ENCODE measurements at regions not wholly inside any gene's neighbourhood (a gene's known extent, or its start where the extent isn't known, plus 50 kb on each side); places are given as distances from the start of the nearest gene placed in this dataset.
A peak's percentile ranks its signal among the peaks of the same experiment; 100 is the strongest.

- DNase-seq (ENCODE audit: low spot score): no peak
Measured at GRCh38 chr1:17904290-17904689, 149.2 kb downstream of the ACTL8 start.

DNA sequence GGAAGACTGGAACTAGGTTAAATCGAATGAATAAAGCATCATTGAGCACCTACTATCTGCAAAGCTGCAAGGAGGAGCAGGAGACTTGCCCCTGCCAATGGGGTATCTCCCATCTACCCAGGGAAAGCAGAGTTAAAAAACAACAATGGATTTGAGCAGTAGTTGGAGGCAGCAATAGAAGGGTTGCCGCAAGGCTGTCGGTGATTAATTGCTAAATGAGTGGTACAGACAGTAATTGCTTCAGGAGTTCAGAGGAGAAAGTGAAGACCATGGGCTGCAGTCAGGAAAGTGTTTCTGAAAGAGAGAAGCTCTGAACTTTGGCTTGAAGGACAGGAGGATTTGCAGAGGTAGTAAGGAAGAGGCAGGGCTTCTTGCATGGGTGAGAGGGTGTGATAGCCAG is 152.9 kb downstream of the ACTL8 start:
- DNase-seq (ENCODE audit: low spot score): no peak

GRCh38 chr1:17908945-17909344 is 153.8 kb downstream of the ACTL8 start:
- DNase-seq (ENCODE audit: low spot score): no peak

DNA sequence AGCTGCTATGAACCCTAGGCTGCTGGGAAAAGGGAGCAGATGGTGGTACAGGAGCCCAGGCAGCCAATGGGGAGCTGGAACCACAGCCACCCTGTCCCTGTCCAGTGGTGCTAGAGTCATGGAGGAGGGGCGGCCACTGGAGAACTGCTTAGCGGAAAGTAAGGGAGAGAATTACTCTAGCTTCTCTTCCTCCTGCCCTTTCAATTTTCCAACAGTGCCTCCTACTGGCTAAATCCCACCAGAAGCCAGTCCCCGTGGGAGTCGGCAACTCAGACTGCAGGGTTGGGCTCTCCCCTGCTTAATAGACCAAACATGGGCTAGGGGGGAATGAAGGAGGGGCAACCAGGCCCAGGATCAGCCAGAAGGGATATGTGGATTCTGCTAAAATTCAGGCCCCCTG is 154.5 kb downstream of the ACTL8 start:
- DNase-seq (ENCODE audit: low spot score): no peak

DNA sequence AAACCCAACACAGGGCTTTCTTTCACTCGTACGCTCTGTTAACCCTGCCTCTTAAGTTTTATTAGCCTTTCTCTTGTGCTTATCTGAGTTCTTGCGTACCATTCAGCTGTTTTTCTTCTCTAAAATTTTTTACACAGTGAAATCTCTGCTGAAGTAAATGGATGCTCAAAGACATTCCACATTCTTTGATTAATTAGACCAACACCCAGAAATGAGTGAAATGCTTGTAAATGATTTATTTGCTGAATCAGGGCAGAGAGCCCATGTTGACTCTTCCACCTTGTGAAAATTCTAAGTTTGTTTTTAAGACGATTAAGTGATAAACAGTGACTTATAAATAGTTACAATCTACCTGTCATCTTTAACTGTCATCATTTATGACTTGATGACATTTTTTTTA is 156.7 kb downstream of the ACTL8 start:
- no peak for DNase-seq (ENCODE audit: low spot score)

GRCh38 chr1:17912491-17912890 is 157.4 kb downstream of the ACTL8 start:
- no peak for DNase-seq (ENCODE audit: low spot score)

GRCh38 chr1:17913326-17914115 is 158.4 kb downstream of the ACTL8 start:
- no peak for DNase-seq (ENCODE audit: low spot score)

DNA sequence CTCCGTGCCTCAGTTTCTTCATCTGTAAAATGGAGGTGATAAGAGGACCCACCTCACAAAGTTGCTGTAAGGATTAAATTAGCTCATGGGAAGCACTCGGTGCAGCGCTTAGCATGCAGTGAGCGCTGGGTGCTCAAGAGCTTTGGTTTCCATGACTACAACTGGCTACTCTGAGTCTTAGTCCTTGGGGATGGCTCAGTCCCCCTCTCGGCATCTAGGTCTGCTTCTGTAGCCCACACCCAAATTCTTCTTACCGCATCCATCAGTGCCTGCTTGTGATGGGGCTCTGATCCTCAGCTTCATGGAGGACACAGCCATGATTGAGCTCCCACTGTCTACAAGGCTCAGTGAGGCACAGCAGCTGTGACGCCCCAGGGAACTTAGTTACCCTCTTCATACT is 159.0 kb downstream of the ACTL8 start:
- no peak for DNase-seq (ENCODE audit: low spot score)

DNA sequence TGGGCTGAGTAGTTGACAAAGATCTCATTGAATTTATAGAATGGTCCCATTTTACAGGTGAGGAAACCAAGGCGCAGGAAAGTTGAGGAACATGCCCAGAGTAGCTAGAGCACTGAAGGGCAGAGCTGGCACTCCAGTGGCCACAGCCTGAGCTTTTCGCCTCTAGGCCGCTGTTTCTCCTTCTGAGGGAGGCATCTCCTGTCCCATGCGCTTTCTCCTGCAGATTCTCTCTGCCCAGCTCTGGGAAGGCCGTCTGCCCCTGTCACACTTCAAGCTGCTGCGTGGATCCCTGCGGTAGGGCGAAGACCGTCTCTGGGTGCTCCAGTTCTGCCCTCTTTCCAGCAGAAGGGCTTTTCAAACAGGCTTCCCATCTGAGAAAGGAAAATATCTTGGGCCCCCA is 159.9 kb downstream of the ACTL8 start:
- no peak for DNase-seq (ENCODE audit: low spot score)

- no peak for DNase-seq (ENCODE audit: low spot score)
Measured at GRCh38 chr1:17915511-17916197, 160.5 kb downstream of the ACTL8 start.

DNA sequence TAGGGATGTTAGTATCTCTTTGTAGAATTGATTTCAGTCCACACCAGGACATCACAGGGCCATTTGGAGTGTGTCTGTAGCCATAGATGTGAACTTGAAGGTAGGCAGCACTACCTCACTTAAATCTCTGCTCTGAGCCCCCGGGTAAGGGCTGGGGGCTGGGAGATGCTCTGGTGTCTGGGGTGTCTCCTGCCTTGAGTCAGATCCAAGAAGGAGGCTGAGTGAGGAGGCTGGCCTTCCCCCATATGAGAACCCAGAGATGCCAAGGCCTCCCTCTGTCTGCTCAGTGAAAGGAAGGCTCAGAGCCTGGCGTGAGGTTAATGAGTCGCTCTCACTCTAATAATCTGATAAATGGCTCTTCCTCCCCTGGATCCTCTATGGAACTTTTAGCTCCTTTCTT is 161.6 kb downstream of the ACTL8 start:
- no peak for DNase-seq (ENCODE audit: low spot score)

DNA sequence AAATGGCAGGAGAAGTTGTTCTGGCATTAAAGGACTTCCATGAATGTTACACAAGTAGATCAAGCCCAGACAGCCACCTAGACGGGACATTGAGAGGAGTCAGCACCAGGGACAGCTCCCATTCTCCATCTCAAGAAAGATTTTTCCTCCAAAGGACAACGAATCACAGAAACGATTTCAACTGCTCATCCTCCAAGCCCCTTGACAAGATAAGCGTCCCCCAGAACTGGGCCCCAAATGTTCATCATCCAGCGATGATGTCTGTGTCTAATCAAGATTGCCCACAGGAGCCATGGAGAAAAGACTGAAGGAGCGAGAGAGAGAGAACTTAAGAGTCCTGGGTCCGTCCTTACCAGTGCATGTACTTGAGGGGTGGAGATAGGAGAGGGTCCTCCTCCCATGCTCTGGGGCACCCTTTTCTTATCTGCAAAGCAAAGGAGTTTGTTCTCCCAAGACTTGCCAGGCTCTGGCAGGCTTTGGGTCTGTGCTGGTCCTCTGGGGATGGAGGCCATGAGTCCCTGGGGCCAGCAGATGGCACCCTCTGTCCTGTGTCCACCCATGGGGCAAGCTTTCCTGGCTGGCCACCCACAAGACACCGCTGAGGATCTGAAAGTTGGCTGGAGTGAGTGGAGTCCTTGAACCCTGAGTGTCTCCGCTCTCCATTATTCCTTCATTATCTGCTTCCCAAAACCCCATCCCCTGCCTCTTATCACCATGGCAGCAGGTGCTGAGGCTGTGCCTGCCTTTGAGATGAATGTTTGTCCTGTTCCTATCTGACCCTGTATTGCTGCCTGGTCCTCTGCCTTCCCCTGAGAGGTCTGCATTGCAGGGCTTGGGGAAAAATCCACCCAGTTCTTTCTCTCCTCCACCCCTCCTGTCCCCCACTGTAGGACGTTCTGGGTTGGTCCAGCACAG is 164.6 kb downstream of the ACTL8 start:
- DNase-seq (ENCODE audit: low spot score): peak; percentile 73

DNA sequence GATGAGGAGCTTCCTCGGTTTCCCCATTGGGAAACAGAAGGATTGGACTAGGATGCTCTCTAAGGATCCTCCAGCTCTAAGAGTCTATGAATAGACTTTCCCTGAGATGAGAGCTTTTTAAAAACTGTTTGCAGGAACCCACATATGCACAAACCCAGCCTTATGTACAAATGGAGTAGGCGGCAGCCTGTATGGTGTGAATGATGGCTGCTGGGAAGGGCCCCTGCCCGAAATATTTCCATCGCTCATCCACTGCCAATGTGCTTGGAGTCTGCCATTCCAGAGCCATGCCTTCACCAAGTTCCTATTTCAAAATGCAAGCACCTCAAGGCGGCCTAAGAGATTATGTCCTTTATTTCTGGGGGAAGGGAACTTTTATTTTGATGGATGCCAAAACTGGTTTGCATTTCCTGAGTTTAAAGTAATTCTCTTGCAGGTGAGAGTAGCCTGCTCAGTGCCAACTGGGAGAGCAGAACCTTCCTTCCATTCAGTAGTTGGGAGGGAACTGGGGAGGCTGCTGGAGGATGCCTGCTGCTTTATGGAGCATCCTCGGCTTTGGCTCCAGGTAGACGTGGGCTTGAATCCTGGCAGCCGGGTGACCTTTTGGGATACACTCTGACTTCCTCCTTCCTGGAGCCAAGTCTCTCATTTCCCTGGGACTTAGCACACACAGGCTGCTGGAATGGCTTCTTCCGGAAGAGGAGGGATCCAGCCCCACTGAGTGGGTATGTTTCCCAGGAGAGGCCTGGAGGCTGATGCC is 165.9 kb downstream of the ACTL8 start:
- no peak for DNase-seq (ENCODE audit: low spot score)

DNA sequence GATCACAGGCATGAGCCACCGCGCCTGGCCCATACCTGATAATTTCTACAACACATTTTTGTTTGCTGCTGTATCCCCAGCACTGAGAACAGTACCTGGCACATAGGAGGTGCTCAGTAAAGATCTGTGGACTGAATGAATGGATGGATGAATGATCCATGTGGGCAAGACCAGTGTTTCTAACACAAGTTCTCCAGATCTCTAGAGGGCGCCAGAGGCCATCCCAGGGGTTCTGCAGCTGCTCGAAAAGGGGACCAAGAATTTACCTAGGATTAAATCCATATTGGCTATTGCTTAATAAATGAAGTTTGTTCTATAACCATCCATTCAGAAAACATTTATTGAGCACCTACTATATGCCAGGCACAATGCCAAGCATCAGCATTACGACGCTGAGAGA is 167.7 kb downstream of the ACTL8 start:
- DNase-seq (ENCODE audit: low spot score): peak; percentile 65

DNA sequence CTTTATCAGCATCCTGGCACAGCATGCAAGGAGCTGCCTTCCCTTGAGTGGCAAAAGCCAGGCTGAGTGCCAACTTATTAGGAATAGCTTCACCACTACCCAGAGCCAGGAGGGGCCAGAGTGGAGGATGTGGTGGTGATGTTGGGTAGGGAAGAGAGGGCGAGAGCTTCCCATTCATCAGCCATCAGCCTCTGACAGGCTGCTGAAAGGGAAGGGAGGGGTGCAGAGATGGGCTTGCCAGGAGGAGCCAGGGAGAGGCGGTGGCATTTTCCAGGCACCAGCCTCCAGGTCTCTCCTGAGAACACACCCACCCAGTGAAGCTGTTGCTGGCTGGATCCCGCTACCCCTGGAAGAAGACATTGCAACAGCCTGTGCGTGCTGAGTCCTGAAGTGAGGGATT is 168.5 kb downstream of the ACTL8 start:
- DNase-seq (ENCODE audit: low spot score): no peak

- no peak for DNase-seq (ENCODE audit: low spot score)
Measured at GRCh38 chr1:17924578-17924977, 169.4 kb downstream of the ACTL8 start.

- DNase-seq (ENCODE audit: low spot score): no peak
Measured at GRCh38 chr1:17925290-17926237, 170.4 kb downstream of the ACTL8 start.

- DNase-seq (ENCODE audit: low spot score): no peak
Measured at GRCh38 chr1:17926906-17927305, 171.8 kb downstream of the ACTL8 start.

GRCh38 chr1:17927952-17928351 is 172.8 kb downstream of the ACTL8 start:
- no peak for DNase-seq (ENCODE audit: low spot score)

DNA sequence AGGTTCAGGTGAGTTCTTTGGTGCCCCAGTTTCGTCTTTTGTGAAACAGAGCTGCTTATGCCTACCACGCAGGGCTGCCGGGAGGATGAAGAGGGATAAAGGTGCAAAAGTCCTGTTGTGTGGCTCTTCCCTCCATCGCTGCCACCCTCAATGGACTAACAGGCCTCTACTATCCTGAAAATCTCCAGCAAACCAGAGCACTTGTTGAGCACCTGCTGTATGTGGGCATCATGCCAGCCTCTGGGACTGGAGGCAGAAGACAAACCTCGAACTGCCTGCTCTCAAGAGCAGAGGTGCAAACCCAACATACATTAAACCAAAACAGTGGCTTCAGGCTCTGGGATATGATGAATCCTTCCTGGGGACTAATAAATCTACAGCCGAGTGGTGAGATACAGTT is 174.1 kb downstream of the ACTL8 start:
- DNase-seq (ENCODE audit: low spot score): no peak

DNA sequence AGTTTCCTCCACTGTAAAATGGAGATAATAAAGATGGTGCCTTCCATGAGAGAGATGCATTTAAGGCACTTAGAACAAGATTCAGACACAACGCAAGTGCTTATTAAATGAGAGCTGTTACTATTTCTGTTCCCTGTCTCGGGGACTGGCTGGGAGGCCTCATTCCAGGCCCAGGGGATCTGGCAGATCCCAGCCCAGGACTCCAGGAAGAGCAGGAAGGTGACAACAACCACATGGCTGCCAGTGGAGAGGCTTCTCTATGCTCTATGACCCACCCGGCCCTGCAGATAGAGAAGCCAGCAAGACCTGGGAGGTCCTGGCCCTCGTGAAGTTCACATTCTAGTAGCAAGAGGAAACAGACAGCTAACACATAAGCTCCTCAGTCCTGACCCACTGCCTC is 175.5 kb downstream of the ACTL8 start:
- no peak for DNase-seq (ENCODE audit: low spot score)
